Naive thymus-derived CD4-positive, alpha-beta T cell (primary cell): ENCODE measurements at regions not wholly inside any gene's neighbourhood (a gene's known extent, or its start where the extent isn't known, plus 50 kb on each side); places are given as distances from the start of the nearest gene placed in this dataset.

Experiments
- ATAC-seq: fragments of 150-1000 bp; cut with Tn5 transposase; 2 replicates; pipeline ENCODE4 v1.10.0; 2021; ENCODE audit warnings: mild to moderate bottlenecking, moderate library complexity
- CTCF ChIA-PET: fragments of 350-600 bp; sonication (Branson Sonifier 250); formaldehyde crosslinking; loops from one replicate; lab custom pipeline; 2021; ENCODE audit warnings: antibody characterized with exemption; lab: Charles Lee
- POLR2A ChIA-PET: fragments of 350-600 bp; sonication (Branson Sonifier 250); formaldehyde crosslinking; loops from one replicate; lab custom pipeline; 2021; ENCODE audit warnings: antibody characterized with exemption, inconsistent platforms; lab: Charles Lee
- DNase-seq, 9 donors: peaks; one replicate each; pipeline versions ENCODE4 v3.0.0 to v3.0.0-alpha.2; 2020 to 2022; ENCODE audit warnings: mixed read lengths in 1 of 9
- H3K27ac ChIP-seq: one replicate; pipeline ENCODE4 v1.7.0; 2013; ENCODE audit warnings: mild to moderate bottlenecking, low read depth, low read length, moderate library complexity
- H3K27me3 ChIP-seq, 2 donors: one replicate each; pipeline ENCODE4 v1.7.0; 2013; ENCODE audit warnings: low read length in 2 of 2, mild to moderate bottlenecking in 2 of 2, moderate library complexity in 2 of 2; ENCODE audit not compliant: control insufficient read depth in 2 of 2, insufficient read depth in 2 of 2
- H3K36me3 ChIP-seq, 3 experiments: 1 replicate in 2 of 3; 2 replicates in 1 of 3; pipeline ENCODE4 v1.7.0; 2013; ENCODE audit warnings: low read length in 3 of 3, mild to moderate bottlenecking in 3 of 3, moderate library complexity in 1 of 3; ENCODE audit not compliant: insufficient read depth in 3 of 3, control insufficient read depth in 2 of 3
- H3K4me1 ChIP-seq, 2 donors: one replicate each; pipeline ENCODE4 v1.7.0; 2013; ENCODE audit warnings: low read length in 2 of 2, mild to moderate bottlenecking in 2 of 2, moderate library complexity in 1 of 2; ENCODE audit not compliant: control insufficient read depth in 2 of 2, insufficient read depth in 2 of 2
- H3K4me3 ChIP-seq: 2 replicates; pipeline ENCODE4 v1.7.0; 2013; ENCODE audit warnings: mild to moderate bottlenecking, low read length
- H3K9me3 ChIP-seq, 3 experiments: 1 replicate in 2 of 3; 2 replicates in 1 of 3; pipeline ENCODE4 v1.7.0; 2013; ENCODE audit warnings: low read length in 3 of 3; ENCODE audit not compliant: control insufficient read depth in 2 of 3
- H3K27ac Mint-ChIP-seq, 9 donors: one replicate each; pipeline ENCODE4 v1.8.0; 2020 to 2022; ENCODE audit warnings: mixed read lengths in 9 of 9, mild to moderate bottlenecking in 8 of 9, moderate library complexity in 5 of 9, inconsistent platforms in 2 of 9
- H3K27me3 Mint-ChIP-seq, 5 donors: one replicate each; pipeline ENCODE4 v1.8.0; 2021 to 2022; ENCODE audit warnings: mixed read lengths in 5 of 5, mild to moderate bottlenecking in 1 of 5
- H3K36me3 Mint-ChIP-seq, 5 donors: one replicate each; pipeline ENCODE4 v1.8.0; 2020 to 2022; ENCODE audit warnings: mixed read lengths in 5 of 5, mild to moderate bottlenecking in 3 of 5, inconsistent platforms in 1 of 5
- H3K4me1 Mint-ChIP-seq, 7 donors: one replicate each; pipeline ENCODE4 v1.8.0; 2020 to 2022; ENCODE audit warnings: mixed read lengths in 7 of 7, mild to moderate bottlenecking in 3 of 7, inconsistent platforms in 1 of 7
- H3K4me3 Mint-ChIP-seq, 10 donors: one replicate each; pipeline ENCODE4 v1.8.0; 2020 to 2022; ENCODE audit warnings: mild to moderate bottlenecking in 10 of 10, mixed read lengths in 10 of 10, moderate library complexity in 6 of 10, inconsistent platforms in 2 of 10
- H3K9me3 Mint-ChIP-seq, 11 donors: one replicate each; pipeline ENCODE4 v1.8.0; 2020 to 2022; ENCODE audit warnings: mixed read lengths in 11 of 11, mild to moderate bottlenecking in 4 of 11, inconsistent platforms in 1 of 11, moderate library complexity in 1 of 11
- intact Hi-C, 2 donors: fragments of 100-400 bp; cut with micrococcal nuclease; formaldehyde crosslinking; loops; one replicate each; pipeline ENCODE4 v1.15.1; 2023

GRCh38 chr4:81688085-81688484 is 216.4 kb upstream of the RASGEF1B start:
- Mint-ChIP-seq H3K9me3 (no peaks in the 10 kb centered on the region), H3K36me3 (peaks cover 0 to 3% (median 0%) of the 10 kb centered on the region in 5 donors), H3K4me3 (no peak overlapping the region), H3K4me1 (peaks cover 0 to 2% (median 0%) of the 10 kb centered on the region in 7 donors), H3K27me3 (peaks cover 0 to 7% (median 0%) of the 10 kb centered on the region in 5 donors), H3K27ac (no peak overlapping the region)
- Histone ChIP-seq H3K9me3 (no peaks in the 10 kb centered on the region), H3K27me3 (no peaks in the 10 kb centered on the region), H3K36me3 (no peaks in the 10 kb centered on the region), H3K4me1 (no peaks in the 10 kb centered on the region), H3K4me3 (no peak overlapping the region), H3K27ac (no peak overlapping the region)
- CTCF ChIA-PET: interaction anchor here (0.6 to 4.5 kb wide), 6 partner anchors 9 to 222 kb away, joined by 4 to 45 read pairs (median 5); partner anchors contain the start of gene RASGEF1B
- DNase-seq (peak in 4 of 9 donors; percentile 4 to 39 (median 20)), ATAC-seq (peak; percentile 47)
- intact Hi-C loops: loop anchor here (1.0 to 5.0 kb wide), 4 partner anchors 156 to 221 kb away; partner anchors contain the start of gene RASGEF1B (in 1 of the 2)
- POLR2A ChIA-PET: interaction anchor here (0.6 to 1.8 kb wide), 3 partner anchors 216 to 221 kb away, joined by 3 to 4 read pairs (median 3); partner anchors contain the start of gene RASGEF1B

GRCh38 chr4:81687471-81687870 is 215.8 kb upstream of the RASGEF1B start:
- ChIA-PET CTCF (interaction anchor here (0.6 to 4.5 kb wide), 6 partner anchors 10 to 221 kb away, joined by 4 to 45 read pairs (median 5); partner anchors contain the start of gene RASGEF1B), POLR2A (interaction anchor here (0.6 to 1.8 kb wide), 3 partner anchors 216 to 220 kb away, joined by 3 to 4 read pairs (median 3); partner anchors contain the start of gene RASGEF1B)
- Histone ChIP-seq H3K4me1 (no peaks in the 10 kb centered on the region), H3K27me3 (no peaks in the 10 kb centered on the region), H3K27ac (no peak overlapping the region), H3K4me3 (no peak overlapping the region), H3K36me3 (no peaks in the 10 kb centered on the region), H3K9me3 (no peaks in the 10 kb centered on the region)
- intact Hi-C loops: loop anchor here in 1 of 2 donors (5.0 kb wide), 1 partner anchor 220 kb away; no protein-coding TSS in a partner anchor
- Mint-ChIP-seq H3K27me3 (peaks cover 0 to 8% (median 0%) of the 10 kb centered on the region in 5 donors), H3K36me3 (peaks cover 0 to 3% (median 0%) of the 10 kb centered on the region in 5 donors), H3K9me3 (no peaks in the 10 kb centered on the region), H3K4me1 (peaks cover 0 to 2% (median 0%) of the 10 kb centered on the region in 7 donors), H3K4me3 (no peak overlapping the region), H3K27ac (no peak overlapping the region)
- no peak for DNase-seq
- ATAC-seq: no peak

GRCh38 chr4:81685104-81685503 is 213.4 kb upstream of the RASGEF1B start:
- Histone ChIP-seq H3K4me3 (no peak overlapping the region), H3K27me3 (no peaks in the 10 kb centered on the region), H3K4me1 (no peaks in the 10 kb centered on the region), H3K9me3 (no peaks in the 10 kb centered on the region), H3K27ac (no peak overlapping the region), H3K36me3 (no peaks in the 10 kb centered on the region)
- intact Hi-C loops: loop anchor here in 1 of 2 donors (5.0 kb wide), 1 partner anchor 218 kb away; no protein-coding TSS in a partner anchor
- Mint-ChIP-seq H3K36me3 (peaks cover 0 to 3% (median 0%) of the 10 kb centered on the region in 5 donors), H3K4me3 (no peak overlapping the region), H3K27me3 (peaks cover 0 to 10% (median 0%) of the 10 kb centered on the region in 5 donors), H3K9me3 (peaks cover 0 to 5% (median 0%) of the 10 kb centered on the region in 11 donors), H3K27ac (no peak overlapping the region), H3K4me1 (peaks cover 0 to 2% (median 0%) of the 10 kb centered on the region in 7 donors)
- no peak for DNase-seq
- no peak for ATAC-seq
- POLR2A ChIA-PET: no interaction called here
- CTCF ChIA-PET: interaction anchor here (0.6 to 2.0 kb wide), 3 partner anchors 15 to 218 kb away, joined by 3 to 7 read pairs (median 4); no protein-coding TSS in a partner anchor

- H3K27me3 ChIP-seq: no peaks in the 10 kb centered on the region
- DNase-seq (no peak), ATAC-seq (no peak)
- H3K4me1 ChIP-seq: no peaks in the 10 kb centered on the region
- H3K9me3 ChIP-seq: no peaks in the 10 kb centered on the region
- H3K27me3 Mint-ChIP-seq: peaks cover 0 to 6% (median 0%) of the 10 kb centered on the region in 5 donors
- no peak overlapping the region for H3K27ac Mint-ChIP-seq
- peaks cover 0 to 2% (median 0%) of the 10 kb centered on the region in 7 donors for H3K4me1 Mint-ChIP-seq
- peaks cover 0 to 3% (median 0%) of the 10 kb centered on the region in 5 donors for H3K36me3 Mint-ChIP-seq
- H3K4me3 Mint-ChIP-seq: no peak overlapping the region
- H3K9me3 Mint-ChIP-seq: peaks cover 0 to 7% (median 0%) of the 10 kb centered on the region in 11 donors
- H3K36me3 ChIP-seq: no peaks in the 10 kb centered on the region
- no peak overlapping the region for H3K4me3 ChIP-seq
- intact Hi-C loops: no loop called here
- no peak overlapping the region for H3K27ac ChIP-seq
- ChIA-PET POLR2A (no interaction called here), CTCF (interaction anchor here (2.0 kb wide), 1 partner anchor 217 kb away, joined by 7 read pairs; no protein-coding TSS in a partner anchor)
Measured at GRCh38 chr4:81684352-81684751, 212.6 kb upstream of the RASGEF1B start.

- H3K4me3 ChIP-seq: no peak overlapping the region
- Mint-ChIP-seq H3K27me3 (peaks cover 0 to 6% (median 0%) of the 10 kb centered on the region in 5 donors), H3K4me1 (peaks cover 0 to 2% (median 0%) of the 10 kb centered on the region in 7 donors), H3K9me3 (peaks cover 0 to 7% (median 0%) of the 10 kb centered on the region in 11 donors), H3K36me3 (peaks cover 0 to 3% (median 0%) of the 10 kb centered on the region in 5 donors), H3K4me3 (no peak overlapping the region), H3K27ac (no peak overlapping the region)
- no peak for DNase-seq
- ChIA-PET CTCF (no interaction called here), POLR2A (no interaction called here)
- H3K4me1 ChIP-seq: no peaks in the 10 kb centered on the region
- H3K9me3 ChIP-seq: no peaks in the 10 kb centered on the region
- no peak overlapping the region for H3K27ac ChIP-seq
- no peak for ATAC-seq
- no peaks in the 10 kb centered on the region for H3K27me3 ChIP-seq
- H3K36me3 ChIP-seq: no peaks in the 10 kb centered on the region
- intact Hi-C loops: no loop called here
Measured at GRCh38 chr4:81682492-81682891, 210.8 kb upstream of the RASGEF1B start.

GRCh38 chr4:81679315-81679714 is 207.6 kb upstream of the RASGEF1B start:
- Mint-ChIP-seq H3K27ac (no peak overlapping the region), H3K4me3 (no peak overlapping the region), H3K4me1 (no peaks in the 10 kb centered on the region), H3K27me3 (peaks cover 0 to 6% (median 0%) of the 10 kb centered on the region in 5 donors), H3K36me3 (no peaks in the 10 kb centered on the region), H3K9me3 (peaks cover 0 to 7% (median 0%) of the 10 kb centered on the region in 11 donors)
- POLR2A ChIA-PET: no interaction called here
- DNase-seq (no peak), ATAC-seq (no peak)
- H3K4me1 ChIP-seq: no peaks in the 10 kb centered on the region
- H3K27ac ChIP-seq: no peak overlapping the region
- H3K4me3 ChIP-seq: no peak overlapping the region
- no peaks in the 10 kb centered on the region for H3K27me3 ChIP-seq
- H3K9me3 ChIP-seq: no peaks in the 10 kb centered on the region
- no peaks in the 10 kb centered on the region for H3K36me3 ChIP-seq
- intact Hi-C loops: no loop called here
- CTCF ChIA-PET: no interaction called here
